K562 (cell line): ENCODE measurements at regions not wholly inside any gene's neighbourhood (a gene's known extent, or its start where the extent isn't known, plus 50 kb on each side); places are given as distances from the start of the nearest gene placed in this dataset.

Experiments used
- BHLHE40 ChIP-seq: IDR thresholded peaks from 2 replicates; pipeline ENCODE4 v1.6.1; 2011; ENCODE audit warnings: low read length, improper control_type of control experiment
- CBX8 ChIP-seq: fragments of 200-600 bp; sonication (generic); IDR thresholded peaks from 2 replicates; pipeline ENCODE4 v1.6.1; 2012; ENCODE audit warnings: borderline replicate concordance, mixed run types, low read depth, mild to moderate bottlenecking, moderate library complexity, mixed read lengths, low read length, control low read depth, inconsistent platforms; ENCODE audit not compliant: poor library complexity, severe bottlenecking; ENCODE audit errors: extremely low read depth
- COPS2 ChIP-seq: fragments of 450-650 bp; conservative IDR thresholded peaks from 2 replicates; pipeline ENCODE4 v1.6.1; 2016; ENCODE audit warnings: mild to moderate bottlenecking, moderate library complexity
- EGR1 ChIP-seq: fragments of 450-650 bp; conservative IDR thresholded peaks from 2 replicates; pipeline ENCODE4 v1.6.1; 2017; ENCODE audit warnings: mild to moderate bottlenecking
- EZH2 ChIP-seq: IDR thresholded peaks from 2 replicates; pipeline ENCODE4 v1.6.1; 2012; ENCODE audit warnings: low read depth, mild to moderate bottlenecking, inconsistent platforms, low read length, borderline replicate concordance
- KAT2B ChIP-seq: IDR thresholded peaks from one replicate; pipeline ENCODE4 v1.6.1; 2012; ENCODE audit warnings: low read depth, mild to moderate bottlenecking, control low read depth, inconsistent platforms, low read length, moderate library complexity
- NR2C2 ChIP-seq, 2 experiments: fragments of 200-800 bp in 1 of 2; sonication (Bioruptor generic) in 1 of 2; sonication (generic) in 1 of 2; formaldehyde crosslinking in 1 of 2; IDR thresholded peaks; 2 replicates each; pipeline versions ENCODE4 v1.6.1 to v1.8.0; 2016 to 2022; ENCODE audit warnings: mild to moderate bottlenecking in 1 of 2, missing compliant biosample characterization in 1 of 2, missing genetic modification characterization in 1 of 2, missing genetic modification reagents in 1 of 2
- TBP ChIP-seq: optimal IDR thresholded peaks from 2 replicates; pipeline ENCODE3; 2011; ENCODE audit warnings: low read depth, low read length, improper control_type of control experiment
- ZNF3 ChIP-seq: fragments of 250-450 bp; sonication (Bioruptor Pico); IDR thresholded peaks from 2 replicates; pipeline ENCODE4 v1.5.0; 2021; ENCODE audit warnings: mild to moderate bottlenecking, moderate library complexity
- TF ChIP-seq, protein P1 (sequence below), 3 experiments: IDR thresholded peaks in 2 of 3; conservative IDR thresholded peaks in 1 of 3; 2 replicates each; pipeline ENCODE4 v1.5.1; 2011 to 2012; ENCODE audit warnings: low read length in 3 of 3, mild to moderate bottlenecking in 3 of 3, control low read depth in 2 of 3, improper control_type of control experiment in 1 of 3, inconsistent platforms in 1 of 3, low read depth in 1 of 3, mixed read lengths in 1 of 3, moderate library complexity in 1 of 3; ENCODE audit not compliant: insufficient read depth in 2 of 3
- TF ChIP-seq, protein P2 (sequence below), 2 experiments: fragments of 450-650 bp; formaldehyde crosslinking in 1 of 2; IDR thresholded peaks; 2 replicates each; pipeline versions ENCODE4 v1.4.0 to v1.6.1; 2014 to 2020; ENCODE audit warnings: mild to moderate bottlenecking in 2 of 2, borderline replicate concordance in 1 of 2, low read depth in 1 of 2
- TF ChIP-seq, protein P3 (sequence below): IDR thresholded peaks from 3 replicates; pipeline ENCODE4 v1.6.1; 2011; ENCODE audit warnings: borderline replicate concordance, mild to moderate bottlenecking, moderate library complexity; ENCODE audit not compliant: insufficient read length; ENCODE audit errors: extremely low read depth

DNA sequence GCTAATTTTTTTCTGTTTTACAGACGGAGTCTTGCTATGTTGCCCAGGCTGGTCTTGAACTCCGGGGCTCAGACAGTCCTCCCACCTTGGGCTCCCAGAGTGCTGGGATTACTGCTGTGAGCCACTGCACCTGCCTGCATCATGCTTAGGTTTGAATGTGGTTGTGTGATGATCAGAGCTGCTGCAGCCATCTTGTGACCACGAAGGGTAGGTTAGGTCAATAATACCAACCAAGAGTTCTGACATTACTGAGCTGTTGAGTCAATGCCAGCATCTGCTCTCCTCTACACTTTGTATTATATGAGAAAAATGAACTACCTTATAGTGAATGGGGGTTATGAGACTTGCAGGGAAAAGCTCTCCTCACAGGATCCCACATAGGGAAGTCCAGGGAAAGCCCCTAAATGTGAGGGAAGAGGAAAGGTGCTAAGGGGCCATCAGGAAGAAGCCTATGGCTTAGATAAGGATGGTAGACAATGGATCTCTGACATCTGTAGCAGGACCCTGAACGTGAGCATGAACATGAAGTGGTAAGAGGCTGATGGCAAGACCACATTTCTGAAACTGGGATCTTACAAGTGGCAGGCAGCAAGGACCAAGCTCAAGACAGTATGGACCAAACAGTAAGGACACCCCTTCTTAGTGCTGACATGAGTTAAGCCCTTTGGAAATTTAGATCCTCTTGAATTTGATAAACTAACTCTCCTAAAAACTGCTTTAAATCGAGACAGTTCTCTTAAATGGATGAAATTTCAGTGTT lies 75.7 kb upstream of the ZNF169 start:
- TF ChIP-seq CBX8 (no peak), KAT2B (no peak), EGR1 (no peak), TBP (no peak), NR2C2 (CRISPR knock-in tag; IDR thresholded peaks at IDR 0.05) (no peak), NR2C2 (tag; IDR thresholded peaks at IDR 0.05) (no peak), COPS2 (no peak), BHLHE40 (no peak), EZH2 (no peak), ZNF3 (CRISPR knock-in tag) (no peak)
- TF ChIP-seq, protein P1, sequence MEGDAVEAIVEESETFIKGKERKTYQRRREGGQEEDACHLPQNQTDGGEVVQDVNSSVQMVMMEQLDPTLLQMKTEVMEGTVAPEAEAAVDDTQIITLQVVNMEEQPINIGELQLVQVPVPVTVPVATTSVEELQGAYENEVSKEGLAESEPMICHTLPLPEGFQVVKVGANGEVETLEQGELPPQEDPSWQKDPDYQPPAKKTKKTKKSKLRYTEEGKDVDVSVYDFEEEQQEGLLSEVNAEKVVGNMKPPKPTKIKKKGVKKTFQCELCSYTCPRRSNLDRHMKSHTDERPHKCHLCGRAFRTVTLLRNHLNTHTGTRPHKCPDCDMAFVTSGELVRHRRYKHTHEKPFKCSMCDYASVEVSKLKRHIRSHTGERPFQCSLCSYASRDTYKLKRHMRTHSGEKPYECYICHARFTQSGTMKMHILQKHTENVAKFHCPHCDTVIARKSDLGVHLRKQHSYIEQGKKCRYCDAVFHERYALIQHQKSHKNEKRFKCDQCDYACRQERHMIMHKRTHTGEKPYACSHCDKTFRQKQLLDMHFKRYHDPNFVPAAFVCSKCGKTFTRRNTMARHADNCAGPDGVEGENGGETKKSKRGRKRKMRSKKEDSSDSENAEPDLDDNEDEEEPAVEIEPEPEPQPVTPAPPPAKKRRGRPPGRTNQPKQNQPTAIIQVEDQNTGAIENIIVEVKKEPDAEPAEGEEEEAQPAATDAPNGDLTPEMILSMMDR (IDR thresholded peaks at IDR 0.05 in 2 of 3, conservative IDR thresholded peaks at IDR 0.05 in 1 of 3; ENCODE audit: insufficient read depth in 2 of 3, low read depth in 1 of 3, low read length in 3 of 3) = no peak
- TF ChIP-seq, protein P2, sequence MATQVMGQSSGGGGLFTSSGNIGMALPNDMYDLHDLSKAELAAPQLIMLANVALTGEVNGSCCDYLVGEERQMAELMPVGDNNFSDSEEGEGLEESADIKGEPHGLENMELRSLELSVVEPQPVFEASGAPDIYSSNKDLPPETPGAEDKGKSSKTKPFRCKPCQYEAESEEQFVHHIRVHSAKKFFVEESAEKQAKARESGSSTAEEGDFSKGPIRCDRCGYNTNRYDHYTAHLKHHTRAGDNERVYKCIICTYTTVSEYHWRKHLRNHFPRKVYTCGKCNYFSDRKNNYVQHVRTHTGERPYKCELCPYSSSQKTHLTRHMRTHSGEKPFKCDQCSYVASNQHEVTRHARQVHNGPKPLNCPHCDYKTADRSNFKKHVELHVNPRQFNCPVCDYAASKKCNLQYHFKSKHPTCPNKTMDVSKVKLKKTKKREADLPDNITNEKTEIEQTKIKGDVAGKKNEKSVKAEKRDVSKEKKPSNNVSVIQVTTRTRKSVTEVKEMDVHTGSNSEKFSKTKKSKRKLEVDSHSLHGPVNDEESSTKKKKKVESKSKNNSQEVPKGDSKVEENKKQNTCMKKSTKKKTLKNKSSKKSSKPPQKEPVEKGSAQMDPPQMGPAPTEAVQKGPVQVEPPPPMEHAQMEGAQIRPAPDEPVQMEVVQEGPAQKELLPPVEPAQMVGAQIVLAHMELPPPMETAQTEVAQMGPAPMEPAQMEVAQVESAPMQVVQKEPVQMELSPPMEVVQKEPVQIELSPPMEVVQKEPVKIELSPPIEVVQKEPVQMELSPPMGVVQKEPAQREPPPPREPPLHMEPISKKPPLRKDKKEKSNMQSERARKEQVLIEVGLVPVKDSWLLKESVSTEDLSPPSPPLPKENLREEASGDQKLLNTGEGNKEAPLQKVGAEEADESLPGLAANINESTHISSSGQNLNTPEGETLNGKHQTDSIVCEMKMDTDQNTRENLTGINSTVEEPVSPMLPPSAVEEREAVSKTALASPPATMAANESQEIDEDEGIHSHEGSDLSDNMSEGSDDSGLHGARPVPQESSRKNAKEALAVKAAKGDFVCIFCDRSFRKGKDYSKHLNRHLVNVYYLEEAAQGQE (IDR thresholded peaks at IDR 0.05; ENCODE audit: borderline replicate concordance) = no peak
- TF ChIP-seq, protein P2 (CRISPR knock-in tag; IDR thresholded peaks at IDR 0.05; ENCODE audit: low read depth) = no peak
- TF ChIP-seq, protein P3, sequence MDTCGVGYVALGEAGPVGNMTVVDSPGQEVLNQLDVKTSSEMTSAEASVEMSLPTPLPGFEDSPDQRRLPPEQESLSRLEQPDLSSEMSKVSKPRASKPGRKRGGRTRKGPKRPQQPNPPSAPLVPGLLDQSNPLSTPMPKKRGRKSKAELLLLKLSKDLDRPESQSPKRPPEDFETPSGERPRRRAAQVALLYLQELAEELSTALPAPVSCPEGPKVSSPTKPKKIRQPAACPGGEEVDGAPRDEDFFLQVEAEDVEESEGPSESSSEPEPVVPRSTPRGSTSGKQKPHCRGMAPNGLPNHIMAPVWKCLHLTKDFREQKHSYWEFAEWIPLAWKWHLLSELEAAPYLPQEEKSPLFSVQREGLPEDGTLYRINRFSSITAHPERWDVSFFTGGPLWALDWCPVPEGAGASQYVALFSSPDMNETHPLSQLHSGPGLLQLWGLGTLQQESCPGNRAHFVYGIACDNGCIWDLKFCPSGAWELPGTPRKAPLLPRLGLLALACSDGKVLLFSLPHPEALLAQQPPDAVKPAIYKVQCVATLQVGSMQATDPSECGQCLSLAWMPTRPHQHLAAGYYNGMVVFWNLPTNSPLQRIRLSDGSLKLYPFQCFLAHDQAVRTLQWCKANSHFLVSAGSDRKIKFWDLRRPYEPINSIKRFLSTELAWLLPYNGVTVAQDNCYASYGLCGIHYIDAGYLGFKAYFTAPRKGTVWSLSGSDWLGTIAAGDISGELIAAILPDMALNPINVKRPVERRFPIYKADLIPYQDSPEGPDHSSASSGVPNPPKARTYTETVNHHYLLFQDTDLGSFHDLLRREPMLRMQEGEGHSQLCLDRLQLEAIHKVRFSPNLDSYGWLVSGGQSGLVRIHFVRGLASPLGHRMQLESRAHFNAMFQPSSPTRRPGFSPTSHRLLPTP = no peak
